HG02840 (cell line): ENCODE measurements at regions not wholly inside any gene's neighbourhood (a gene's known extent, or its start where the extent isn't known, plus 50 kb on each side); places are given as distances from the start of the nearest gene placed in this dataset.

ENCODE experiments used
- ATAC-seq: cut with Tn5 transposase; IDR thresholded peaks from one replicate; pipeline ENCODE4 v1.9.1; 2021; ENCODE audit warnings: mild to moderate bottlenecking, moderate library complexity, moderate number of reproducible peaks; ENCODE audit not compliant: unreplicated experiment, low FRiP score

GRCh38 chr4:175509320-175509719, 302.7 kb downstream of the GPM6A start:
- no peak for ATAC-seq

GRCh38 chr4:175511861-175512260, 300.2 kb downstream of the GPM6A start:
- ATAC-seq = no peak

GRCh38 chr4:175514174-175514573, 297.9 kb downstream of the GPM6A start:
- ATAC-seq = no peak

GRCh38 chr4:175530655-175531054, 281.4 kb downstream of the GPM6A start:
- ATAC-seq = no peak

DNA sequence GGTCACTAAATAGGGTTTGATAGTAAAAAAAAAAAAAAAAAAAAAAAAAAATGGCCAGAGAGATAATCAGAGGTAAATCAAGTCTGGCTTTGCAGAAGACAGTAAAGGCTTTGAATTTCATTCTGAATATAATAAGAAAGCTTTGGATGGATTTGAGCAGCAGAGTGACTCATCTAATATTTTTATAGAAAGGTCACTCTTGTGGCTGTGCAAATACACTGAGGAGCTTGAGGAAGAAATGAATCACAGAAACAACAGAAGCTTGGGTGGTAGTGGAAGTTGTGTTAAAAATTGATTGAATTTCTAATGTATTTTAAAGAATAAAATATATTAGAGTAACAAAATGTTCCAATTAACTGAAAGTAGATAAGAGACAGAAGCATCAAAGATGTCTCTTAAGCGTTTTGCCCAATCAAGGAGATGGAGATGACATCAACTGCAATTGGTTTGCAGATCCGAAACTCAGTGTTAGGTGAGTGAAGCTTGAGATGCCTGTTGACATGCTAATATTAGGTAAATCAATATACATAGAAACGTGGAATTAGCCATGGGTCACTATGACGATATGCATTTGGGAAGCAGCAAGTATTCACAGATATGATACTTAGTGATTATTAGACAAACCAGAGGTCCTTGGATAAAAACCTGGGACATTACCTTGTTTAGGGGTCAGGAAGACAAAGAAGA, 280.5 kb downstream of the GPM6A start:
- no peak for ATAC-seq

DNA sequence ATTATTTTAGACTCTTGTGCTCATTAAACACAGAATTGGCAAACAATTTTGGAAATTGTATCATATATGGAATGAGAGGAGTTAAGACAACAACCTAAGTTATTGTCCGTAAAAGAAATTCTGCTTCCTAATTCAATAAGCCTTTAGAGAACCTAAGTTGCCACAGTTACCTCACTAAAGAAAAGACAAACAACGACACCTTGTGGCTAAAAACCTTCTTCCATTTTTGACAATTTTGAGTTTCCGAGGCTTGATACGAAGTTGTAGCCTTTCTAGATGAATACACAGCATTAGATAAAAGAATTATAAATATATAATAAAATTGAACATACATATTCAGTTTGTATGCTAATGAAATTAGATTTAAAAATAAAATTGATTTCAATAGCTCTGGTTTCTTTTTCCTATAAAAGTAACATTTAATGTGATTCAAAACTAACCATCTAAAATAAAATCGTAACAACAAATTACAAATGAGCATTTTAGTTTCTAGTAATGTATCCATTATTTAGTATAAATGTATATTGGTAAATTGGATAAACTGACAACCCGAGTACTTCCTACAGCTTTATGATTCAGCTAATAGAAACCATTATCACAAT, 275.1 kb downstream of the GPM6A start:
- peak; percentile 62 for ATAC-seq

GRCh38 chr4:175539498-175539897, 272.6 kb downstream of the GPM6A start:
- no peak for ATAC-seq

- ATAC-seq = no peak
These were observed 271.9 kb downstream of the GPM6A start for GRCh38 chr4:175540151-175540550.

DNA sequence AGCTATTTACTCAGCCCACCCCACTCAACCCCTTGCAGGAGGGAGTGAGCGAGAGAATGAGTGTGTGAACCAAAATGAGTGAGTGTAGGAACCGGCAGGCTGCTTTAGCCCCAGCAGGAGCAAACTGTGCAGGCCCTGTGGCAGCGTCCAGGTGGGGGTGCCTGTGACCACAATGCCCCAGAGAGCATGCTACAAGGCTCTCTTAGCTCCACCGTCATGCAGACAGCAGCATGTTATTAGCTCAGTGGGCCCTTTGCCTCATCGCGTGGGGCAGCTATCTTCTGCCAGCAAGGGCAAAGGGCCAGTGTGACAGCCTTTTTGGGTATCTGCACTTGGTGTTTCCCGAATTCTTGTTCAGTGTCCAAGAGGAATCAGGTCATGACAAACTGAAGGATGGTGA, 271.3 kb downstream of the GPM6A start:
- ATAC-seq = no peak

GRCh38 chr4:175542786-175543185, 269.3 kb downstream of the GPM6A start:
- no peak for ATAC-seq

DNA sequence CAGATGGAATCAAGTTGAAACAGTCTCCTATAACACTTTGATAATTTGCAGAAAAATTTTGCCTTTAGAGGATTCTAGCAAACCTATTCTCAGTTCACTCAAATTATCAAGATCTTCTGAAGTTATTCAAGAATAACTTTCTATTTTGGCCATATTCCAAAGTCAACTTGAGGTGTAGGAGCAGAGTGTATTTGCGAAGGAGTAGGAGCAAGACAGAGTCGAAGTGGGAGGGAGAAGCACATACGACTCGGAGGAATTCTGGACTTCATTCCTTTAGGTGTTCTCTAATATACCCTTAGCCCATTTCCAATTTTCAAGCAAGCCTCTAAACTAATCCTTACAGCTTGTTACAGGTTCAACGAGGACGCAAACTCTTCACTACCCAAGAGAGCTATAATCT, 252.9 kb downstream of the GPM6A start:
- no peak for ATAC-seq

GRCh38 chr4:175559526-175559925, 252.5 kb downstream of the GPM6A start:
- ATAC-seq = no peak

GRCh38 chr4:175560604-175561003, 251.5 kb downstream of the GPM6A start:
- ATAC-seq = no peak

- no peak for ATAC-seq
These were observed 250.4 kb downstream of the GPM6A start for GRCh38 chr4:175561696-175562095.

DNA sequence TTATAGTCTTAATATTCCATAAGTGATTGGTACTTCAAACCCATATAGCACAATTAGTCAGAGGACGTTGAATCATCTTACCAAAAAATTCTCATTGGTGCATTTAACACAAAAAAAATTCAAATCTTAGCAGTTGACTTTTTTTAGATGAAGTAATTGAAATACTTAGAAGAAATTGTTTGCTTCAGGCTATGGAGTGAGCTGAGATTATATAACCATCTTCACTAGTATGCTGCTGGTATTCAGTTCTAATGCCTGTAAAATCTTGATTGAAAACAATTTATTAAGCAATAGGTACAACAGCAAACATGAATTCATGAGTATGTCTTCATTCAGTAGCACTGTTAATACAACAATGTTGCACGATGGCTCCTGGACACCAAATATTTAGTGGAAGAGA, 250.0 kb downstream of the GPM6A start:
- no peak for ATAC-seq

DNA sequence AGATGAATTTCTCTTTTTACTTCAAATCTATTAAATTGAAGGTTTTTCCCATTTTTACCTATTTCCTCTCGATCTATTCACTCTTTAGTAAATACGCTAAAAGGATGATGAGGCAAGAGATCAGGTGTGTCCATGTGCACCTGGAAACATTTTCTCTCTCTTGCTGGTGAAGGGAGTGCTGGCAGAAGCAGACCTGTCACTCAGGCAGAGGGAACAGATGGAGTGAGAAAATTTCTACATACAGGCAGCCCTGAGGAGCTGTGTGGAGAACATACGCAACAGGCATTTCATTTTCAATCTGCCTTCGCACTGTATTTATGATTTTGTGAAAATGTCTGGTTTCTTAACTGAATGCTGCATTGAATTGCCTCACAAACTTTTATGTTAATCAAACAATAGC, 249.5 kb downstream of the GPM6A start:
- no peak for ATAC-seq
